T-helper 1 cell treated with Interleukin-12 subunit alpha and Interleukin-12 subunit beta and Interleukin-4 antibody, amounts not matched to agents 30 ng/mL and 1 ng/mL, for 36 hours (primary cell): ENCODE measurements at regions not wholly inside any gene's neighbourhood (a gene's known extent, or its start where the extent isn't known, plus 50 kb on each side); places are given as distances from the start of the nearest gene placed in this dataset.

ENCODE experiments used
- intact Hi-C: fragments of 100-400 bp; cut with micrococcal nuclease; formaldehyde crosslinking; loops from one replicate; pipeline ENCODE4 v1.15.1; 2024

DNA sequence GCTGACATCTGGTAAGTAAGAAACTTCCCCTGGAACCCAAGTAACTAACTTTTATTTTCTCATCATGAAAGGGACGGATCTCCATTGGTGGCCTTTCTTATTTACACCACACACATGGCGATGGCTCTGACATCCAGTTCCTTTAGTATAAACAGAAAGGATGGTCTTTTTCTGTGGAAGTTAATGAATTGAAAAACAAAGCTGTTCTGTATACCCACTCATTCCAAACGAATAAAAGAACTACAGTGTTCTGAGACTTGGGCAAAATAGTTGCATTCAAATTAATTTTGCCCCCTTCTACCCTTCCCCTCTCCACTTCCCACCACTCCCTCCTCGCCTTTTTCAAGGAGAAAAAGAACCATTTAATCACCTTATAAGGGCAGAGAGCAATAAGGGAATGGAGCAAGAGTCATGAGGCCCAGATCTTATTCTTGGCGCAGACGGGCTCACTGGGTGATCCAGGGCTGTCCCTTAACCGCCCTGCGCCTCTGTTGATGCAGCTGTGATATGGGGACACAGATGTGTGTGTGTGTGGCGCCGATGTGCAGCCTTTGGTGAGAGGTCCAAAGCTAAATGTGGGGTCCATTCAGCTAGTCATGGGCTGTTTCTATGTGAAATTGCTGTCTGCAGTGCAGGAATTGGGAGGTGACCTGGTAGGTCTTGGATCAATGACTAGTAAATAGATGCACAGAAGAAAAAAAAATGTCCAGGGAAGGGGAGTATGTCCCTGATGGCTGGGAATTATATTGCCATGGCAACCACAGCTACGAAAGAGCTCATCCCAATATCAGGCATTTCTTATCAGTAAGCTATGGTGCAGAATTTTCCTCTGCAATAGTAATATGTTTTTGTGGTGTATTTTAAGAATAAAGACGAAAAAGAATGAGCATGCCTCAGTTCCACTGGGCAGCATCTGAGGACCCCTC, 141.5 kb upstream of the ERCC6L2 start:
- intact Hi-C loops: no loop called here

DNA sequence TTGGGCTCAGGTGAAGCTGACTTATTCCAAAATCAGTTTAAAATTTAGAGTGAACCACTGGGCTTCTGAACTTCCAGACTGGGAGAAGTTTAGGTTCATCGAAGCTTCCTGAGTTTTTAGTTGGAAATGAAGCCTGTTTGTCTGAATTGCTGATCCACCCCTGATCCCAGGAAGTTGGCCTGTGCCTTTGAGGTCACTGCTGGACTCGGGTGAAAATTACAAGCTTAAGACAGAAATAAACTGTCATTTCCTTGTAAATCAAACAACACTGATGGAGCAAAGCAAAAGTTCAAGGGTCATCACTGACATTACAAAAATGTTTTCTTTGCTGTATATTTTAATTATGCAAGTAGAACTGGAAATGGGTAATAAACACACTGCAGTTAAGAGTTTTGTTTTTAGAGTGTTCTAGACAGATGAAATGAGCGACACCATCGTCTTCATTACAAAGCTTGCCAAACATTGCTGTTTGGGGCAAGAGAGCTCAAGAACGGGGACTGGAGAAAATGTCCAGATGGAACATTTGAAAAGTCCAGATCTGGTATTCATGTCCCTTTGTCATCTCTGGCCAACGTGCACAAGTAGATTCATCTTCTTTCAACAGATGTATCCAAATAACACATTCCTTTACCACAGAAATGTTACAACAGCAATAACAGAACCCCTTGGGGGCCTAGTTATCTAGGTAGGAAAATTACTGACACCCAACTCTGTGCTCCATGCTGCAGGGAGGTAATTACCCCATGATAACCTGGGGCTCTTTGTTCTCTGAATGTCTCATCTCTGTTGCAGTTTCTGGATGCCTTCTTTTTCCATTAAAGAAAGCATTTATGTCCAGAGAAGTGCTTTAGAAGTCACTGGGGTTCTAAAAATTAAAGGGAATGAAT, 142.4 kb upstream of the ERCC6L2 start:
- intact Hi-C loops: no loop called here

DNA sequence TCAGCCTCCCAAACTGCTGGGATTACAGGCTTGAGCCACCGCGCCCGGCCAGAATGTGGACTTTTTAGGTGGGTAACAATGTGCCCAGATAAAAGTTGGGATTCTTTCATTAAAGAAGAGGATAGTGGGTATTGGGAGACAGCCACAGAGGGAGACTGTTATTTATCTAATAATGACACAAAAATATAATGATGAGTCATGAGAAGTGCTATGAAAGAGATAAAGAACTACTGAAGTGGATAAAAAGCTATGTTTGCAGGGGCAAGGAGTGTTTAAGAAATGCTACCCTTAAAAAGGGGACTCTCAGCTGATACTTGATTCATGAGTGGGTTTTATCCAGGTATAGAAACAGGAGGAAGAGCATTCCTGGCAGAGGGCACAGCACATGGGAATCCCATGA, 143.6 kb upstream of the ERCC6L2 start:
- intact Hi-C loops: no loop called here

DNA sequence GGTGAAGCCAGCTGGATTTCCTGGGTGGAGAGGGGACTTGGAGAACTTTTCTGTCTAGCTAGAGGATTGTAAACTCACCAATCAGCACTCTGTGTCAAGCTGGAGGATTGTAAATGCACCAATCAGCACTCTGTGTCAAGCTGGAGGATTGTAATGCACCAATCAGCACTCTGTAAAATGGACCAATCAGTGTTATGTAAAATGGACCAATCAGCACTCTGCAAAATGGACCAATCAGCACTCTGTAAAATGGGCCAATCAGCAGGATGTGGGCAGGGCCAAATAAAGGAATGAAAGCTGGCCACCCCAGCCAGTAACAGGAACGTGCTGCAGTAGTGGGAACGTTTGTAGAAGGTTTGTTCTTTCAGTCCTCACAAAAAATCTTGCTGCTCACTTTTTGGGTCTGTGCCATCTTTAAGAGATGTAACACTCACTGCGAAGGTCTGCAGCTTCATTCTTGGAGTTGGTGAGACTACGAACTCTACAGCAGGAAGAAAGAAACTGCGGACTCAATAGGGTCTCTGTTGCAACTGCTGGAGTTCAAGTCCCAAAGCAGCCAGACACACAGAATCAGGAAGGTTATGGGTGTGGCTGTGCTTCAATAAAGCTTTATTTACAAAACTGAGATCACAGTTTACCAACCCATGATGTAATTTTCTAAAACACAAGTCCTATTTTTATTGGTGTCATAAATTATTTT, 145.7 kb upstream of the ERCC6L2 start:
- intact Hi-C loops: no loop called here

DNA sequence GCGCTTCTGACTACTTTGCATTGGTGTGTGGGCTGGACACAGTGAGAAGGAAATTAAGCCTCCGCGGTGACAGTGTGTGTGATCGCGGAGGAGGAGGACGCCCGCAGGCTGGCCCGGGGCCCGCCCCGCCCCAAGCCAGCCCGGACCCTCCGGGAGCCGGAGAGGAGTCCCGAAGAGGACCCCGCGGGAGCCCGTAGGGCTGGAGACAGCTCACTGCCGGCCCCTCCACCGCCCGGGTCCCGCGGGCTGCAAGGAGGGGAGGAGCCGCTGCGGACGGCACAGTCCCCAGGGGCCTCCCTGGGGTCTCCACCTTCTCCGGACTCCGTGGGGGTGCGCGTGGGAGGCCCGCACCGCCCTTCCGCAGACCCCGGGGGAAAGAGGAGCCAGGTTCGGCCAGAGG, 146.4 kb upstream of the ERCC6L2 start:
- intact Hi-C loops: no loop called here

DNA sequence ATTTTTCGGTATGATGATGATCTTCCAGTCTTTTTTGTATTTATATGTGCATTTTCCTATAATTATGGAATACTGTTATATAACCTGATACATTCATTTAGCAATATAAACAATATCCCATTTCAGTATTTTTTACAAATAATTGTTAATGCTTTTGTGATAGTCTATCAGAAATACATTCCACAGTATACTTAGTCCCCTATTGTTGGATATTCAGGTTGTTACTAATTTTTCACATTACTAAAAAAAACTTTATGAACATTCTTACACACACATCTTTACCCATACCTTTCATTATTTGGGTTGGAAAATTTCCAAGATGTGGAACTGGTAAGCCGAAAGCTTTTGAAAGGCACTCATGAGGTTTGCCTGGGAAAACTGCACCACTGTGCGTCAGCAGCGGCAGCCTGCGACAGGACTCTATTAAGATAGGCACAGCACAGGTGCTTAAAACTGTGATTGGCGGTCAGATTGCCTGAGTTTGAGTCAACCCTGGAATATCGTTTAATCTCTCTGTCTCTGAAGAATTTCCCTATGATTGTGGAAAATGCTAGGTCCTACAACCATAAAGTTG, 147.5 kb upstream of the ERCC6L2 start:
- intact Hi-C loops: no loop called here

DNA sequence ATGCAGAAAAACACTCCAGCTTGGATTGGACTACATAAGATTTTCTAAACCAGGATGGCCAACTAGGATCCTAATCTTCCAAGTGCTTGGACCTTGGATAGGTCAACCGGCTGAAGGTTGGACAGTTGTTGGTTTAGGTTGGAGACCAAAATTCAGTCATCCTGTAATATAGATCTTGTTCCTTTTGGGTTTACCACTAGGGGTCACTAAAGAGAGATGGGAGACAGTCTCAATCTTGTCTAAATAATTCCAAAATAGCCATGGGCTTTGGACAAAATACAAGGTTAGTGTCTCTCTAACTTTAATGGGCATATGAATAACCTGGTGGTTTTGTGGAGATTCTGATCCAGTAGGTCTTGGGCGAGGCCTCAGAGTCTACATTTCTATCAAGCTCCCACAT, 148.7 kb upstream of the ERCC6L2 start:
- intact Hi-C loops: loop anchor here (1.0 kb wide), 1 partner anchor 335 kb away; no protein-coding TSS in a partner anchor

DNA sequence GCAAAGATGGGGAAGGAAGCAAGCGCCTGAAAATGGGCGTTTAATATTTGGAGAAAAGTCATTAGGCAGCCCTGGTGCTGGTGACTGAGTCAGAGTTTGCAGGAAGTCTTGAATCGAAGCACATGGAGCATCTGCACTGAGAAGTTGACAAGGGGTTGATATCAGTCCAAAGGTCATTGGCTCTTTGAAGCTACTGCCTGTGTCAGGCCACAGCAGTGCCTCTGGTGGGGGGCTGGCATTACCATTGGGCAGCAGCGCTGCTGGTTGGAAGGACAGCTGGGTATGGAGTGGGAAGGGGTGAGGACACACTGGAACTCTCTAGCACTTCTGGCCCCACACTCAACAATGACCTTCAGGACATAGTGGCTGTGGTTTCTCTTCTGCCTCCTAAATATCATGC, 150.4 kb upstream of the ERCC6L2 start:
- intact Hi-C loops: loop anchor here (2.0 kb wide), 2 partner anchors 408 to 694 kb away; partner anchors contain the start of genes FANCC and ZNF367

DNA sequence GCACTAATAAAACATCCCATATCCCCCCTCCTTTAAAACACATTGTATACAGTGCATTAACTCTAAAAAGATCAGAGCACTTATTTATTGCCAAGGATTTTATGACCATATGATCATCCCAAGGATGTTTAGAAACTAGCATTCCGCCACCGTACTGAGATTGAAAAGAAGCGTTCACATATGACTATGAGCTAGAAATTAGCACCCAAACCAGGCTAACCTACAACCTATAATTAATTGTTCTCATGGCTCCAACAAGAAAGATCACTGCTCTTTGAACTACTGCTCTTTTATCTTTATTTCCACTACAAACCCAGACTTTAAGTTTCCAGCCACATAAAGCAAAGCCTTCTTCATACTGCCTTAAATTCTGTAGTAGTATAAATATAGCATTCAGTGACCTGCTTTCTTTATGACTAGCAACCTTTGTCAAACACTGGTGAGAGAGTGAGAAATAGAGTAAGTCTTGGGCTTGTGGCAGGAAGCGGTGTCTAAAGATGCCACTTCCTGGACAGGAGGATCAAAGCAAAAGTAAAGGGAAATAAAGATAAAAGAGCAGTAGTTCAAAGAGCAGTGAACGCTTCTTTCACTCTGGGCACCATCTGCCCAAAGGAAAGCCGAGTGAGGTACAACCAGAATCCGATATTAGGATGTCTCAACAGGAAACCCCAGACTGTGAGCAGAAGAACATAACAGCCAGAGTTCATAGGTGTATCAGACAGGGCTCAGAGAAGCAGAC, 151.1 kb upstream of the ERCC6L2 start:
- intact Hi-C loops: loop anchor here (1.0 to 2.0 kb wide), 15 partner anchors 26 to 694 kb away; partner anchors contain the start of genes FANCC and ZNF367

DNA sequence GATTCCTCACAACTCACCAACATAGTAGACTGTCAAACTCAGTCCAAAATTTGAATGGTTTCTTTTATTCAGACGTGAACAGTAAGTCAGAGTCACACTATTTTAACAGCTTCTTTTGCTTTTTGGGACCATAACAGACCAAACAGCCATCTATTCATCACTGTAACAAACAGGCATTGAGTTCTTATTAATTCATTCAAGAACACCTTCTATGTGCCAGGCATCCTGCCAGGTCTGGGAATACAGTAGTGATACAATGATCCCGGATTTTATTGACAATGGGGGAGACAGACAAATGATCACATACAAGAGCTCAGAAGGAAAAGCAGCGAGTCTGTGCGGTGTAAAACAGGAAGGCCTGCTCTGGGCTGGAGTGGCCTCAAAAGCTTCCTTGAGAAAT, 153.3 kb upstream of the ERCC6L2 start:
- intact Hi-C loops: no loop called here

DNA sequence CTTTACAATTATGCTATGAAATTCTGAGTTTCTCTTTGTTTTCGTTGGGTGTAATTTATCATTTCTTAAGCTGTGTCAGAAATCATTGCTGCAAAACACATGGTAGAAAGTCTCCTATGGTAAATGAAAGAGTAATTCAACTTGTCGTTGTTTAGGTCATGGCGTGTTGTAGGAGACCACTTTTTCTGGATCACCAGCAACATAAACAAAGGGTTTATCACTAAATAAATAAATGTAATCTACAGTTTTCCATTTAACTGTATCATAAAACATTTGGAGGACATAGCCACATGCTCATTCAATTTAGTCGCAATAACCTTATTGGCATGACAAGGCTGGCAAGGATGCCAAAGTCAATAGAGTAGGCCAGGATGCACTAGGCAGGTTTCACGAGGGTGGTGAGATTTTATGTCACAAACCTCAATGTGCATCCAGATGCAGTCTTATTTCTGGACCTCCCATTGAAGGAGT, 154.4 kb upstream of the ERCC6L2 start:
- intact Hi-C loops: no loop called here

DNA sequence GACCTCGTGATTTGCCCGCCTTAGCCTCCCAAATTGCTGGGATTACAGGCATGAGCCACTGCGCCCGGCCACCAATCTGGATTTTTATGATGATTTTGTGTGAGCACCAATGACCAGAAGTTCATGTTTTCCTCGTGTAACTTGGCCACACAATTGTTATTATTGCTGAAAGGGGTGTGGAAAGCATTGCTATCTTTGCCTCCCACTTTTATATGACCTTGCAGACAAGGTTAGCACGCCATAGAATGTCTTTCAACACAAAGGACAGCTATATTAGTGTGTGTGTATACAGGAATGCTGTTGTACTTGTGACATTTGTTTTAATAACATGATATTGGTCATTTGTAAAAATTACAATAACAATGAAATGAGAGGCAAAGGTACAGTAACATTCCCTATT, 155.0 kb upstream of the ERCC6L2 start:
- intact Hi-C loops: no loop called here

DNA sequence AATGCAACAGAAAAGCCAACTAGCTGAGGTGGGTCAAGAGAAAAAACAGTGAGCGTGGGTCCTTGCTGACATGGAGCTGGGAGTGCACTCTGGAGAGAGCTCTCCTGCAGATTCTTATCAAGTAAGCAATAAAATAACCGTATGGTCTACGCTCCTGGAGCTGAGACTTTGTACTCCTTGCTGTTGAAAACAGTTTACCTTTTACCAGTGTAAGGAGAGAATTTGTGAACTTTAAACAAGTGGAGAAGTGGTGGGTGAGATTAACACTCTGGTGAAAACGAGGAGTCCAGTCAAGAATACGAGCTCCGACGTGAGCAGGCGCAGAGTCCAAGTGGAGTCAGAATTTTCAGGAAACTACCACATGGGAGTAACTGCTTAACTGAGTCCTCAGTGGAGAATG, 156.1 kb upstream of the ERCC6L2 start:
- intact Hi-C loops: no loop called here

DNA sequence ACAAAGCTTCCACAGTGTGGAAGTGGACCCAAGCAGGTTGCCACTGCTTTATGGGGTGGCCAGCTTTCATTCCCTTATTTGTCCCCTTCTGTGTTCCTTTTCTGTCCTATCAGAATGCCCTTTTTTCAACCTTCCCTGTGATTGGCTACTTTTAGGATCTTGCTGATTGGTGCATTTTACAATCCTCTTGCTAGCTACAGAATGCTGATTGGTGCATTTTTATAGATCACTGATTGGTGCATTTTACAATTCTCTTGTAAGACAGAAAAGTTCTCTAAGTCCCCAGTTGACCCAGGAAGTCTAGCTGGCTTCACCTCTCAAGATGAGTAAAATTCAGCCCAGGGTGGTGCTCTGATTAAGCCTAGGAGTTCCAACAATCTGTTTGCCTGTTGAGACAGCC, 157.2 kb upstream of the ERCC6L2 start:
- intact Hi-C loops: no loop called here

DNA sequence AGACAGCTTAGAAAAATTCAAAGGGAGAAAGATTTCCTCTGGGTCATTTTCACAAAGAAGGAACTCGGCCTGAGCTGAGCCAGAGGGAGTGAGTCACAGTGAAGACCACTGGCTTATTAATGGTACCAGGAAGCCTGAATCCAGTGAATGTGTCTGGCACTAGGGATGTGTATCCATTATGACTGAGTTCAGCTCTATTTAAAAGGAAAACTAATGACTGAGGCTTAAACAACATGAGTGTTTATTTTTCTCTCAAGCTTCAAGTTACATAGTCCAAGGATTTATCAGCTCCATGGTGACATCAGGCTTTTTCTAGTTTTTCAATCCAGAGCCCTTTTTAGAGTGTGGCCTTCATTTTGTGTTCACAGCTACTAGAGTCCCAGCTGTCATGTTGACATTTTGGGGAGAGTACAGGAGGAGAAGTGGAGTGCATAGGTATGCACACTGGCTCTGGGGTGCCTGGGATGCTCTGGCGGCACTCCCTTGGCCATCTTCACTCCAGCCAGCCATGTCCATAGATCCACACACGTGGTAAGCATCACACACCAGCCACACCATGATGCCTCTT, 159.5 kb upstream of the ERCC6L2 start:
- intact Hi-C loops: no loop called here

DNA sequence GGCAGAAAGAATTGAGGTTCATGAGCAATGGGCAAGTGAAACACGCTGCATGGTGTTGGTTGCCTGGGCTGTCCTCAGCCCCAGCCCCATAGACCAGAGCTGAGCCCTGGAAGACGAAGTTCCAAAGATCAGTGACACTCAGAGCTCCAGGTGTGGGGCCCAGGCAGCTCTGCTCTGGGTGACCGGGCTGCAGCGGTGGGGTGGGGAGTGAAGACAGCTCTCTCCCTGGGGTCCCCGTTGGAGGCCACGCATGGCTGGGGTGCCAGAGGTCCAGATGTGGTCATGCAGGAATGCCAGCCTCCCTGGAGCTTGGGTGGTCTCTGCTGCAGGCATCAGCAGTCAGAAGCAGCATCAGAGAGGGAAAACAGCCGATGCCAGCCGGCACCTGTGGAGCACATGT, 165.0 kb upstream of the ERCC6L2 start:
- intact Hi-C loops: no loop called here

DNA sequence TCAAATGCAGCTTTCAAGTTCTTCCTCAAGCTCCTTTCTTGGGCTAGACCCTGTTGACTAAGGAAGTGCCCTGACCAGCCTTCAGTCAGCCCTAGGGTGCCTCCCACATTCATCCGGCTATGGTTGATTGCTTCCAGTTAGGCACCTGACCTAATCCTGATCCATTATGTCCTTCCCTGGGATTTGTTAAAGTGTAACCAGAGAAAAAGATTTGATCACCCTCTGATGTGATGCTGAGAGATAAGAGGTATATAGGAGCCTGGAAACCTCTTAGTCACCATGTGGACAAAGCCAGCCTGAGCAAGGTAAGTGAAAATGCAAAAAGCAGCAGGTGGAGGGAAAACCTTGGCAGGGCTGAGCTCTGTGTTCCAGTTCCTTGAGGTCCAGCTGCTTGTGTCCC, 178.8 kb upstream of the ERCC6L2 start:
- intact Hi-C loops: no loop called here

DNA sequence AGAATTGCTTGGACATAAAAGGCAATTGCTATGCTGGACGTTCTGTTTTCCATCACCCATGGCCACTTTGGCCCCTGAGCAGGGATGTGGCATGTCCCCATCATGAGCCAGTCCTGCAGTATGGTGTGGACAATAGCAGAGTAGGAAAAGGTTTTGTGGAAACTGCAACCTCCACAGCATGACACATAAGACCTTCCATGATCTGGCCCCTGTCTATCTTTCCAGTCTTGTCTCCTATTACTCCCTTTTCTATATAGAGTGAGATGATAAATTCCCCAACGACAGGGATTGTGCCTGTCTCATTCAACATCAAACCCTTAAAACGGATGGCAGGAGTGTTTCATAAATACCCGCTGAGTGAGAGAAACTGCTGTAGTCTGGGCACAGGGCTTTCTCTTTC, 174.7 kb upstream of the PTCH1 start:
- intact Hi-C loops: no loop called here

DNA sequence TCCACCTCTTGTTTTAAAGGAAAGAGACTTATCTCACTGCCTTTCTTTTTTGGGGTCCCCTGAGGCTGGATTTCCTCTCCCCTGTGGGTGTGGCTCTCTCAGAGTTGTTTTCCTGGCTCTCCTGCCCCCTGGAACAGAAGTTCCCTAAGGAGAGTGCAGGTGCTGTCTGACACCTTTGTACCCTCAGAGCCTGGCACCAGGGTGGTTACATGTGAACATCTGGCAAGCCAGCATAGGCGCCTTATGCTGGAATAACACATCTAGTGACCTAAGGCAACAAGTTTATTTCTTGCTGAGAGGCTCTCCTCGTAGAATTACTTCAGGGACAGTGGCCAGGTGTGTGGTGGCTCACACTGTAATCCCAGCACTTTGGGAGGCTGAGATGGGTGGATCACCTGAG, 172.9 kb upstream of the PTCH1 start:
- intact Hi-C loops: no loop called here

DNA sequence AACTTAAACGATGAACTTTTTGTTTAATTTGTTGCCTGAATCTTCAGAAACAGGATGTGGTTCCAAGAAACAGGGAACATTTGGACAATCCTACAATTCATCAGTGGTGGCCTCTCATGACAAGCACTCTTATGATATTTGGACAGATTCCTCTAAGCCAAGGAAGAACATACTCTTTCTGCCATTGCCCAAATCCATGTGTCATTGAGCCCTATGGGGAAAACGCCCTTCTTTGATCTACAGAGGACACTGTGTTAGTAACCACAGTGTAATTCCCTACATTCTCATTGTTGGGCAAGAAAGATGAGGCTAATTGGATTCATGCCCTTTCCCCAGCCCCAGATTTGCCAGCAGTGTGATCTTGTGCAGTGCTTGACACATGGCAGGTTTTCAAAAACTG, 167.7 kb upstream of the PTCH1 start:
- intact Hi-C loops: no loop called here
